HFFc6 (cell line): ENCODE measurements at regions not wholly inside any gene's neighbourhood (a gene's known extent, or its start where the extent isn't known, plus 50 kb on each side); places are given as distances from the start of the nearest gene placed in this dataset.

Source experiments
- DNase-seq: peaks from one replicate; pipeline ENCODE4 v3.0.0-alpha.2; 2018
- H3K27ac Mint-ChIP-seq: 2 replicates; pipeline ENCODE4 v1.8.0; 2020; ENCODE audit warnings: mild to moderate bottlenecking, mixed read lengths
- H3K27me3 Mint-ChIP-seq: 2 replicates; pipeline ENCODE4 v1.8.0; 2021; ENCODE audit warnings: mild to moderate bottlenecking, moderate library complexity, mixed read lengths; ENCODE audit not compliant: insufficient read depth
- H3K36me3 Mint-ChIP-seq: 2 replicates; pipeline ENCODE4 v1.8.0; 2021; ENCODE audit warnings: low read depth, mixed read lengths
- H3K4me1 Mint-ChIP-seq: 2 replicates; pipeline ENCODE4 v1.8.0; 2020; ENCODE audit warnings: low read depth, mixed read lengths
- H3K4me3 Mint-ChIP-seq: 2 replicates; pipeline ENCODE4 v1.8.0; 2020; ENCODE audit warnings: mild to moderate bottlenecking, moderate library complexity, mixed read lengths
- H3K9me3 Mint-ChIP-seq: 2 replicates; pipeline ENCODE4 v1.8.0; 2020; ENCODE audit warnings: mild to moderate bottlenecking, mixed read lengths
- TF ChIP-seq, protein P1 (sequence below): fragments of 200-600 bp; sonication (generic); IDR thresholded peaks from 2 replicates; pipeline ENCODE4 v1.5.0; 2021; ENCODE audit warnings: antibody characterized with exemption, mild to moderate bottlenecking

DNA sequence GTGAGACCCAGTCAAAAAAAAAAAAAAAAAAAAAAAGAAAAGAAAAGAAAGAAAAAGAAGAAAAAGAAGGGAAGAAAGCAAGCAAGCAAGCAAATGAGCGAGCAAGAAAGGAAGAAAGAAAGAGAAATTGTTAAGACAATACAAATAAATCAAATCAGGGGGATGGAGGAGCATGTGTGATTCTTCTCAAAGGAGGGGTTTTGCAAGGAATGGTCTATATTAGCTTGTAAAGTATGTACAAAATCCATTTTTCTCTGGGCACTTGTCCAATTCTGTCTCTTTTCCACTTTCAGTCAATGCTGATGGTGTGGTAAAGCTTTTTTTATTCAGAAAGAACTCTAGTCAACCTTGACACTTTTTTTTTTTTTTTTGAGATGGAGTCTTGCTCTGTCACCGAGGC lies 133.7 kb upstream of the TNFAIP3 start:
- DNase-seq = no peak
- peaks cover 32% of the 10 kb centered on the region; the same call in 1 of the 2 replicates for H3K4me1 Mint-ChIP-seq
- H3K4me3 Mint-ChIP-seq = no peak overlapping the region
- no peak overlapping the region for H3K27ac Mint-ChIP-seq
- peaks cover 1% of the 10 kb centered on the region for H3K27me3 Mint-ChIP-seq
- TF ChIP-seq, protein P1, sequence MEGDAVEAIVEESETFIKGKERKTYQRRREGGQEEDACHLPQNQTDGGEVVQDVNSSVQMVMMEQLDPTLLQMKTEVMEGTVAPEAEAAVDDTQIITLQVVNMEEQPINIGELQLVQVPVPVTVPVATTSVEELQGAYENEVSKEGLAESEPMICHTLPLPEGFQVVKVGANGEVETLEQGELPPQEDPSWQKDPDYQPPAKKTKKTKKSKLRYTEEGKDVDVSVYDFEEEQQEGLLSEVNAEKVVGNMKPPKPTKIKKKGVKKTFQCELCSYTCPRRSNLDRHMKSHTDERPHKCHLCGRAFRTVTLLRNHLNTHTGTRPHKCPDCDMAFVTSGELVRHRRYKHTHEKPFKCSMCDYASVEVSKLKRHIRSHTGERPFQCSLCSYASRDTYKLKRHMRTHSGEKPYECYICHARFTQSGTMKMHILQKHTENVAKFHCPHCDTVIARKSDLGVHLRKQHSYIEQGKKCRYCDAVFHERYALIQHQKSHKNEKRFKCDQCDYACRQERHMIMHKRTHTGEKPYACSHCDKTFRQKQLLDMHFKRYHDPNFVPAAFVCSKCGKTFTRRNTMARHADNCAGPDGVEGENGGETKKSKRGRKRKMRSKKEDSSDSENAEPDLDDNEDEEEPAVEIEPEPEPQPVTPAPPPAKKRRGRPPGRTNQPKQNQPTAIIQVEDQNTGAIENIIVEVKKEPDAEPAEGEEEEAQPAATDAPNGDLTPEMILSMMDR = no peak
- no peaks in the 10 kb centered on the region for H3K9me3 Mint-ChIP-seq
- H3K36me3 Mint-ChIP-seq = no peaks in the 10 kb centered on the region

DNA sequence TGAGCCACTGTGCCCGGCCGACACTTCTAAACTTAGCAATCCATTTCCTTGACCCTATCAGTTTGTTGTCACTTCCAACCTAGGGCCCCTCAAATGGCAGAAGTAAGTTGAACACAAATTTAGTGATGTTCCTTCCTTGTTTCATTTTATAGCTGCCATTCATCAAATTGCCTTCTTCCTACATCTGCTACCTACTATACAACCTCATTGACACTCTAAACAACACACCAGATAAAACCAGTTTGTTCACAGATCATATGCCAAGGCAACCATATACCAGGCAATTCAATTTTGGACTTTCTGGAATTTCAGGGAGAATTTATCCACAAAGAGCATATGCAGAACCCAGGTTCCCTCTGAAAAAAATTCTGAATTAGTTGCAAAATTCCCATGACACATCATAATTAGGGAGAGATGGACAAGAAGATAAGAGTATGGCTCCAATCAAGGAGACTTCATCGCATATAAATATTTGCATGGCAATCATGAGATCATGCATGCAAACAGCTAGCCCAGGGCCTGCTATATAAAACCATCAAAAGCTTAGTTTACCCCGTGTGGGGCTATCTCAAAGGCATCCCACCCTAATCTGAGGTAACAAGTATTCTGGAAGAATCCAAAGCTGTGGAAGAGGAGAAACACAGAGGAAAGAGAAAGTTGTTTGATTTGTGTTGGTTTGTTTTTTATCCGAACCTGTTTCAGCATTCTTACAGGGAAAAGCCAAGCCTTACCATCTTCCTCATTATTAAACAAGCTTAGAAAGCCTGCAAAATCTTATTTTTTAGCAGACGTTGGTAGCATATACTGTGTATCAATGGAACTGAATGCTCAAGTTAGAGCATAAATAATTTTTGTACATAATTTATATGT lies 132.8 kb upstream of the TNFAIP3 start:
- DNase-seq = no peak
- Mint-ChIP-seq H3K4me1 (peaks cover 25% of the 10 kb centered on the region; the same call in 1 of the 2 replicates), H3K27ac (no peak overlapping the region), H3K36me3 (no peaks in the 10 kb centered on the region), H3K4me3 (no peak overlapping the region), H3K9me3 (no peaks in the 10 kb centered on the region), H3K27me3 (peaks cover 1% of the 10 kb centered on the region)
- TF ChIP-seq, protein P1 = no peak

GRCh38 chr6:137734875-137735182 lies 132.2 kb upstream of the TNFAIP3 start:
- Mint-ChIP-seq H3K27ac (no peak overlapping the region), H3K4me1 (peaks cover 24% of the 10 kb centered on the region; the same call in 1 of the 2 replicates), H3K27me3 (peaks cover 3% of the 10 kb centered on the region), H3K36me3 (no peaks in the 10 kb centered on the region), H3K4me3 (no peak overlapping the region), H3K9me3 (no peaks in the 10 kb centered on the region)
- TF ChIP-seq, protein P1 = no peak
- DNase-seq = no peak

DNA sequence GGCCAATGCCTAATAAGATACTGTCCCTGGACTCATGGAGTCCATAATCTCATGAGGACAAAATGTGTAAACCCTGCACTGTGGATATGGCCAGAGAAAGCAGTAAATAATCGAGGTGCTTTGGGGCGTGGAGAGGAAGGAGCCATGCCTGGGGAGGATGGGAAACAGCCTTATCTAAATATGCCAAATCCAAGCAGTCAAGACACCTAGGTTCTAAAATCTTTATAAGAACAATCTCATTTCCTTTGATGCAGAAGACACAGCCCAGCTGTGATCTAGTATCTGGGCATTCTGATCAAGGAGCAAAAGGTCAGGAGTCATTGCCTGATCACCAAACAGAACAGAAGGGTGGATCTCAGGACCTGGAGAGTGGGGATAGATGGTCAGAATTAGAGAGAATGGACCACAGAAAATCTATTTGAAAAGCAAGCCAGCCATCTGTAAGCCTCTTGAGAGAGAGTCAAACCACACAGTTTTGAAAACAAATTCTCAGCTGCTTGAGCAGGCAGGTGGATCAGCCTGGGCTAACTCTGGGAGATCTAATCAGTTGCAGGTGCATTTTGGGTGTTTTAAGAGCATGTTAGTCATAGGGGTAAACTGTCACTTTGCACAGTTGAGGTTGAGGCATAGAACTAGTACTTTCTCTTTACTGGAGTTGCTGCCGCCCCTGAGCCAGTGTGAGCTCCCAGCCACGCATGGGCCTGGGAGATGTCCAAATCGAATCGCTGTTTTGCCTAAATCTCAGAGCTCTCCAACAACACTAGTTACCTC lies 130.8 kb upstream of the TNFAIP3 start:
- H3K4me1 Mint-ChIP-seq = peaks cover 24% of the 10 kb centered on the region; the same call in 1 of the 2 replicates
- no peak overlapping the region for H3K27ac Mint-ChIP-seq
- TF ChIP-seq, protein P1 = no peak
- H3K9me3 Mint-ChIP-seq = no peaks in the 10 kb centered on the region
- peaks cover 3% of the 10 kb centered on the region for H3K27me3 Mint-ChIP-seq
- no peaks in the 10 kb centered on the region for H3K36me3 Mint-ChIP-seq
- no peak overlapping the region for H3K4me3 Mint-ChIP-seq
- no peak for DNase-seq

DNA sequence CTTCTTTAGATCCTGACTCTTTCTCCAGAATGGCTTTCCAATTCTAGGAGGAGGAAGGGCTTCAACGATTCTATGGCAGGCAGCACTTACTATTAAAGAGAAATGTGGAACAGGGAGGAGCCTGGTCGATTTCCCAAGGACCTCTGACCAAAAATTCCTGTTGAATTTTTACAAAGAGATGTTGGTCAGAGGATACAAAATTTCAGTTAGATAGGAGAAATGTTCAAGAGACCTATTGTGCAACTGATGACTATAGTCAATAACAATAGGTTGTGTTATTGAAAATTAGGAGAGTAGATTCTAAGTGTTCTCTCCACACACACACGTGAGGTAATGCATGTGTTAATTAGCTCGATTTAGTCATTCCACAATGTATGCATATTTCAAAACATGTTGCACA lies 130.1 kb upstream of the TNFAIP3 start:
- Mint-ChIP-seq H3K27me3 (peaks cover 3% of the 10 kb centered on the region), H3K36me3 (no peaks in the 10 kb centered on the region), H3K27ac (no peak overlapping the region), H3K4me1 (peaks cover 19% of the 10 kb centered on the region; the same call in 1 of the 2 replicates), H3K9me3 (no peaks in the 10 kb centered on the region), H3K4me3 (no peak overlapping the region)
- TF ChIP-seq, protein P1 = no peak
- no peak for DNase-seq
